ENCODE measurements at regions not wholly inside any gene's neighbourhood (a gene's known extent, or its start where the extent isn't known, plus 50 kb on each side); places are given as distances from the start of the nearest gene placed in this dataset.

- no peak for TF ChIP-seq PHF8 (conservative IDR thresholded peaks at IDR 0.05; ENCODE audit: low read depth, low read length)
- TF ChIP-seq CTCF (IDR thresholded peaks at IDR 0.05; ENCODE audit: control extremely low read depth in 1 of 3, insufficient read depth in 1 of 3, low read depth in 1 of 3, low read length in 3 of 3) = no peak
- no peak for TF ChIP-seq RNF2 (IDR thresholded peaks at IDR 0.05; ENCODE audit: borderline replicate concordance, low read depth, low read length, missing control alignments, poor library complexity, severe bottlenecking)
- no peak for TF ChIP-seq USF2 (IDR thresholded peaks at IDR 0.05; ENCODE audit: low read length)
These were observed 1616.0 kb downstream of the KHDRBS2 start (continued) for GRCh38 chr6:60670036-60670435.

All from H1 (cell line).